HG03439 (cell line): ENCODE measurements at regions not wholly inside any gene's neighbourhood (a gene's known extent, or its start where the extent isn't known, plus 50 kb on each side); places are given as distances from the start of the nearest gene placed in this dataset.
"Not testable (repeated sequence)": the region's sequence is repeated elsewhere in the genome, so short reads cannot be mapped to it uniquely, and the experiment has no call there.

Experiments used
- ATAC-seq: cut with Tn5 transposase; IDR thresholded peaks from one replicate; pipeline ENCODE4 v1.9.1; 2021; ENCODE audit warnings: mild to moderate bottlenecking, moderate library complexity; ENCODE audit not compliant: unreplicated experiment

- ATAC-seq: no peak
These were observed 193.1 kb upstream of the ADCY2 start for GRCh38 chr5:7202846-7203245.

GRCh38 chr5:7207979-7208378 lies 188.0 kb upstream of the ADCY2 start:
- no peak for ATAC-seq

GRCh38 chr5:7208938-7209337 lies 187.0 kb upstream of the ADCY2 start:
- ATAC-seq: no peak

GRCh38 chr5:7209658-7210057 lies 186.3 kb upstream of the ADCY2 start:
- ATAC-seq: no peak

GRCh38 chr5:7210549-7210948 lies 185.4 kb upstream of the ADCY2 start:
- ATAC-seq: no peak

GRCh38 chr5:7213525-7213924 lies 182.4 kb upstream of the ADCY2 start:
- ATAC-seq: no peak

- ATAC-seq: no peak
These were observed 181.0 kb upstream of the ADCY2 start for GRCh38 chr5:7214906-7215416.

- ATAC-seq: no peak
These were observed 177.8 kb upstream of the ADCY2 start for GRCh38 chr5:7218141-7218540.

GRCh38 chr5:7220156-7220555 lies 175.8 kb upstream of the ADCY2 start:
- no peak for ATAC-seq

- no peak for ATAC-seq
These were observed 174.9 kb upstream of the ADCY2 start for GRCh38 chr5:7221041-7221440.

- no peak for ATAC-seq
These were observed 170.1 kb upstream of the ADCY2 start for GRCh38 chr5:7225826-7226225.

GRCh38 chr5:7242118-7242710 lies 153.7 kb upstream of the ADCY2 start:
- ATAC-seq: no peak

GRCh38 chr5:7244208-7244607 lies 151.7 kb upstream of the ADCY2 start:
- ATAC-seq: no peak

- no peak for ATAC-seq
These were observed 150.8 kb upstream of the ADCY2 start for GRCh38 chr5:7245121-7245651.

GRCh38 chr5:7246287-7246686 lies 149.7 kb upstream of the ADCY2 start:
- ATAC-seq: no peak

GRCh38 chr5:7250004-7250403 lies 145.9 kb upstream of the ADCY2 start:
- ATAC-seq: no peak

GRCh38 chr5:7250611-7251010 lies 145.3 kb upstream of the ADCY2 start:
- ATAC-seq: no peak

GRCh38 chr5:7251132-7251531 lies 144.8 kb upstream of the ADCY2 start:
- ATAC-seq: no peak

- no peak for ATAC-seq
These were observed 134.9 kb upstream of the ADCY2 start for GRCh38 chr5:7261049-7261448.

- ATAC-seq: no peak
These were observed 134.0 kb upstream of the ADCY2 start for GRCh38 chr5:7261900-7262299.

GRCh38 chr5:7263398-7264015 lies 132.4 kb upstream of the ADCY2 start:
- ATAC-seq: not testable (repeated sequence)

- ATAC-seq: not testable (repeated sequence)
These were observed 130.2 kb upstream of the ADCY2 start for GRCh38 chr5:7265776-7266175.
